Glomerular visceral epithelial cell (primary cell): ENCODE measurements at regions not wholly inside any gene's neighbourhood (a gene's known extent, or its start where the extent isn't known, plus 50 kb on each side); places are given as distances from the start of the nearest gene placed in this dataset.
A peak's percentile ranks its signal among the peaks of the same experiment; 100 is the strongest.

Experiments used
- DNase-seq: peaks from one replicate; pipeline ENCODE4 v3.0.0-alpha.2; 2016; ENCODE audit errors: extremely low spot score

DNA sequence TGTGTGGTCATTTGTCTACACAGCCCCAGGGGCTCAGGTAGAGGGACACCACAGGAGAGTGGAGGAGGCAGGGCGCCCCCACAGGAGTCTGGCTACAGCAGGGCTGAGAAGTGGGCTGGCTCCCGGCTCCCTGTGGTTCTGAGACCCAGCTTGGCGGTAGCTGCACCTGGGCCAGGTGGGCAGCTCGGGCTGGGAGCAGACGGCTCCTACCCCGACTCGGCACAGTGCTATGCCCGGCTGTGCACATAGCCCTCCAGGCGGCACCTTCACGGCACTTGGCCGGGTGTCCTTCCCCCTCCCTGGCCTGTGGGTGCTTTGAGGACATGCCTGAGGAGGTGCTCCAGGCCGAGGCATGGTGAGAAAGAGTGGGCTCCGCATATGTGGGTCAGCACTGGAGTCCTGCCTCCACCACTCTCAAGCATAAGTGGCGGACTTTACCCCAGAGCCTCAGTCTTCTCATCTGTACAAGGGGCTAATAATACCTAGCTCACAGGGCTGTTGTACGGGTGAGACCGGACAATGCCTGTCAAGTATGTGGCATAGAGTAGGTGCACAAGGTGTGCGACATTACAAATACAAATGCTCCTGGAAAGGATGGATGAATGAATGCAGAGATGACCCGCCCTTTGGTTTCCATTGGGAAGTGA is 50.1 kb upstream of the JPH3 start:
- DNase-seq = no peak

- DNase-seq = no peak
These were observed 50.8 kb upstream of the JPH3 start for GRCh38 chr16:87551487-87551886.

DNA sequence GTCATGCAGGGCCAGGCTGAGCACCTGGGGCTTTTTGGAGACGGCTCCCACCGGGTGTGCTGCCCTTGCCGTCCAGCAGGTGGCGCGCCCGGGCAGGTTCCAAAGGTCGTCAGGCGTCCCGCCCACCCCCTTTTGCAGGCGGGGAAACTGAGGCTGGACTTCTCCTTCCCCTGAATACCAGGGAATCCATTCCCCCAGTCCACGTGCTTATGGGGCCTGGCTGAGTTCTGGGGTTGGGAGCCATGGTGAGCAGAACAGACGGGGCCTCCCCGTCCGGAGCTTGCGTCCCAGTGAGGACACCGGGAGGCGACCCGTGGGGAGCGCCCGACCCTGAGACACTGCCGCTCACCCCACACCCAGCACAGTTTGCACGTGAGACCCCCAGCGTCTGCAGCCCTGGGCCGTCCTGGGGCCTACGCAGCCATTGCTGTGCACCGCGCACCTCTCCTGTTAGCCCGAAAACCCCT is 51.8 kb upstream of the JPH3 start:
- peak; percentile 26 for DNase-seq

DNA sequence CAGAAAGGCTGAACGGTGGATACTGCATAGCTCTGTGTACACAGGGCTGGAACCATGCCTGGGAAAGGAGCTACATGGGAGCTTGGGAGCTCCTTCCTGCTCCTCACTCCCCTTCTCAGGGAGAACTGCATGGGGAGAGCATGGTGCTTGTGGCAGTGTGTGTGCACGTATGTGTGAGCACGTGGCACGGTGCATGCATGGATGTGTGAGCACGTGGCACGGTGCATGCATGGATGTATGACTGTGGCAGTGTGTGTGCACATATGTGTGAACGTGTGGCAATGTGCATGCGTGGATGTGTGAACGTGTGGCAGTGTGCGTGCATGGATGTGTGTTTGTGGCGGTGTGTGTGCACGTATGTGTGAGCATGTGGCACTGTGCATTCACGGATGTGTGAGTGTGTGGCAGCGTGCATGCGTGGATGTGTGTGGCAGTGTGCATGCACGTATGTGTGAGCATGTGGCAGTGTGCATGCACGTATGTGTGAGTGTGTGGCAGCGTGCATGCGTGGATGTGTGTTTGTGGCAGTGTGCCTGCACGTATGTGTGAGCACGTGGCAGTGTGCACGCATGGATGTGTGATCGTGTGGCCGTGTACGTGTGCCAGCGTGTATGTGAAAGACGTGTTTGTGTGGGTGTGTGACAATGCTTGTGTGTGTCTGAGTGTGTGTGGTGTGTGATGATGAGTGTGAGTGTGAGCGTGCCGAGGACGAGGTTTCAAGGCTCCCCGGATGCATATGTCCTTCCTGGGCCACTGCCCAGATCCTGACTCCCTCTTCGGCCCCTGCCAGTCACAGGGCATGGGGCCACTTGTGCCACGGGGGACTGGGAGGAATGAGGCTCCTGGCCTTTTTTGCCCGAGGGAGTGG is 52.4 kb upstream of the JPH3 start:
- no peak for DNase-seq

DNA sequence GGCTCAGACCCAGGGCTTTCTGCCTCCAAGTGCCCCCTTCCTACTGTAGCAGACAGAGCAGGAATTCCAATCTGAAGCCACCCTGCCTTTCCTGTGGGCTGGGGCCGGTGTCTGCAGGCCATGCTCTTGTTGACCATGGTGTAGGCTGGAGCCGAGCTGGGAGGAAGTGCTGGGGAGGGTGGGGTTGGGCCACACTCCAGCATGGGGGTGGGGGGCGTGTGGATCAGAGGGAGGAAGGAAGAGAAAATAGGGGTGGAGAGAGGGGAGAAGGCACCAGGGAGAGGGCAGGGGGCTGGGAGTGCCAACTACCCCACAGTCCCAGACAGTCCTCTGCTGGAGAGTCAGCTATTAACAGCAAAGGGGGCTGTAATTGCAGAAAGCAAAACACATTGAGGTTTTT is 54.3 kb upstream of the JPH3 start:
- DNase-seq = no peak

- no peak for DNase-seq
These were observed 50.8 kb upstream of the ZCCHC14 start for GRCh38 chr16:87543436-87544191.

- no peak for DNase-seq
These were observed 49.8 kb upstream of the ZCCHC14 start for GRCh38 chr16:87542531-87543102.
